ENCODE measurements at regions not wholly inside any gene's neighbourhood (a gene's known extent, or its start where the extent isn't known, plus 50 kb on each side); places are given as distances from the start of the nearest gene placed in this dataset.
"Not testable (repeated sequence)": the region's sequence is repeated elsewhere in the genome, so short reads cannot be mapped to it uniquely, and the experiment has no call there.

DNA sequence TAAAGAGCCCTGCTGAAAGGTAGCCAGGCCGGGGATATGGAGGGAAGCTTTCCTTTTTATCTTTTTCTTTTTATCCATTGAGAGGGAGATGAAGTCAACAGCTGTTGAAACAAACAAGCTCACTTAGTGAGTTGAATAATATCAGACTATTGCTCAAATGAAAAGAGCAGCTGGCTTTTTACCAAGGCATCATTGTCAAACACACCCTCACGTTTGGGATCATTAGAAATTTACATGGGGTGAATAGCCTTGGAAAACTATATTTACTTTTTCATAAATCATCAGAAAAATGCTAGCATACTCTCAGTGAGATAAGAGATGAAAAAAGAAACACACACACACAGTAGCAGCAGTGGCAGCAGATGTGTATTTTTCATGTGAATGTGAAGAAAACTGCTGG lies 71.5 kb upstream of the HNMT start:
- no peak for DNase-seq

DNA sequence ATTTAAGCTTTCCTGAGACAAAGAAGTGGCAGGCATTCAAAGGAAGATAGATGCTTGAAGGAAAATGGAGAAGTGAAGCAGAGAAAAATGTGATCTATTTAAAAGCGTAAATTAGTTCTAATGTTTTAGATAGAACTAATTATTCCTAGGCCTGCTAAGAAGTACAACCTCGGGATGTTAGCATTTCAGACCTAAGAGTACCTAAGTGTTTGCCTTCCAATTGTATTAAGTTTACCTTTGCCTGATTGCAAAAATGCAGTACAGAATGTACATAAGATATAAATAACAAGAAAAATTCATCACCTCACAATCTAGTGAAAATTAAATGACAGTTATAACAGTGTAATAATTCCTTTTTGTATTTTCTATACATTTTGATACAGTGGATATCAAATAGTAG lies 71.1 kb upstream of the HNMT start:
- no peak for DNase-seq

DNA sequence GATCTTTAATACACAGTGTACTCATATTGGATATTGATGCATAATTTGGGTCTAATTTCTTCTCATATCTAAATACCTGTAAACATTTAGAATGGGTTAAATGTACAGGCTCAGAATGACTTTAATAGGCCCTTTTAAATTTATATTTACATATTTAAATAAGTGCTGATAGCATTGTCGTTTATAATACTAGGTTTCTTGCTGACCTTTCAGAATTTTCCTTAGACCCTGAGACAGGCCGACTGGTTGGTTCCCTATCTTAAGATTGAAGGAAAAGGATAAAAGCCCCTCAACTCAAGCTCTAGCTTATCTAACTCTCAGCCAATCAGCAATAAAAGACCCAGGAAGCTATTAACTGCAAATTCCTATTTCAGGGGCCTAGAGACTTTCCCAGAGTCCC lies 67.8 kb upstream of the HNMT start:
- no peak for DNase-seq

DNA sequence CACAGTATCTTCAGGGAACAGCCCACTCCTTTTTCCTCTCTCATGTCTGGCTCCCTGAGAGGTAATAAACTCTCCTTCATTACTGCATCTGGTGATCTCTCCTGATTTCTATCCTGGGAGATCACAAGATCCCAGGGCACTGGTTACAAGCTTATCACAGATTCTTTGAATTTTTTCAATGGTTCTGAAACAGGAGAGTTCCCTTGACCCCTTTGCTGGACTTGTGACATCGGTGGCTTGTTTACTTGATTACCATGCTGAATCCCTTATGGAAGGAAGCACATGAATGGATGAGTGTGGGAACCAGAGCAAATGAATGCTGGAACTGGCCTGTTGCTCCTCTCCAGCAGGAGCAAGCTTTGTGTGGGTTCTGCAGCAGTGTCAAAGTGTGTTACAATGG lies 67.2 kb upstream of the HNMT start:
- no peak for DNase-seq

DNA sequence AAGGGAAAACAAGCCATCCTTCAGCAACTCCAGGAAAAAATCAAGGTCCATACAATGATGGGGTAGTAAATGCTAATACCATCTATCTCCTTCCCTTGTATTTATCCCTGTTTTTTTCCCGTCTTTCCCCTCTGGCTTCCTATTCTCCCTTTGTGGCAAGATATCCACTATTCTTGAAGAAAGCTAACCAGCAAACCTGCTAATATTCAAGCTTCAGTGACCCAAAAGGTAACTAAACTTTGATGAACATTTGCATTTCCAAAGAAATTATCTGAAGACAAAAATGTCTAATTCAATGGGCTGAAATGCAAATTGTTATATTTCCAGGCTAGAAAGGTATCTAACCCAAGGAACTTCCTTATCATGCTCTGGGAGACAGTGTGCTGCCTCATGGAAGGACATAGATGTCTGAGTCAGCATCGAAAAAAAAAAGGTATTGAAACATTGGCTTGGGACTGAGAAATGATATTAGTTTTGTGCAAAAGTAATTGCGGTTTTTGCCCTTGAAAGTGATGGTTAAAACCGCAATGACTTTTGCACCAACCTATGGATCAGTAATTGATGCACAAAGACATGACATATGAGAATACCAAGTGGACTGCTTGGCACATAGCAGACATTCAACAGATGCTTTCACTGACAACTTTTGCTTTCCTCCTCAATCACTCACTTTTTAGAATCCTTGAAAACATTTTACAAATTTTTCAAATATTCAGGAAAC lies 63.7 kb upstream of the HNMT start:
- no peak for DNase-seq

DNA sequence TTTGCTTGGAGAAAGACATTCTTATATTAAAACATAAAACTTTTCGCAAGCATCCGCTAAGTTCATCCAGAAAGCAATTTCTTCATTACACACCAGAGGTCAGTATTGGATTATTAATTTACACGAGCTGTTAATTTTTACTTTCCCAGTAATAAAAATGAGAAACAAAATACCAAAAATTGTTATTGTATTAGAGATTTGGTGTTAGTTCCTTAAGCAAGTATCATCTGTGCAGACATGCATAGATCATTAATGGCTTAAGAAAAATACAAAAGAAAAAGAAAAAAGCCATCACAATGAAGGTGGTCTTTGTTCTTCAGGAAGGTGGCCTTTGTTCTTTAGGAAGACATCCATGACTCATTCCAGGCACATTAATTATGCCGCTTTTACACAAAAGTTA lies 53.6 kb upstream of the HNMT start:
- no peak for DNase-seq

DNA sequence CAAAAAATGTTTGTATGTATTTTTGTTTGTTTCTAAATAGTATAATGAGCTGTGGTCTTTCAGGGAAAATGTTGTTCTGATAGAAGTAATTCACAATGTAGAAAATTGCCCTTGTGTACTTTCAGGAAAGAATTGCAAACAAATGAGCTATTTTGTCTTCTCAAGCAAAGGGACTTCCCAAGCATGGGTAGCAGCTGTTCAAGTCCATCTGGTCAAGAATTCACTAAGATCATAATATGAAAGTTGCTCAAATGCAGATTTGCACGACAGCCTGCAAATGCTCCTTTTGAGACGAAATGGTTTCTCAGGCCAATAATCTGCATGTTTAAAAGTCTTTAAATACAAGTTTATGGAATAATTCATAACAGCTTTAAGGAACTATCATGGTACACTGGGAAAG lies 51.9 kb upstream of the HNMT start:
- no peak for DNase-seq

DNA sequence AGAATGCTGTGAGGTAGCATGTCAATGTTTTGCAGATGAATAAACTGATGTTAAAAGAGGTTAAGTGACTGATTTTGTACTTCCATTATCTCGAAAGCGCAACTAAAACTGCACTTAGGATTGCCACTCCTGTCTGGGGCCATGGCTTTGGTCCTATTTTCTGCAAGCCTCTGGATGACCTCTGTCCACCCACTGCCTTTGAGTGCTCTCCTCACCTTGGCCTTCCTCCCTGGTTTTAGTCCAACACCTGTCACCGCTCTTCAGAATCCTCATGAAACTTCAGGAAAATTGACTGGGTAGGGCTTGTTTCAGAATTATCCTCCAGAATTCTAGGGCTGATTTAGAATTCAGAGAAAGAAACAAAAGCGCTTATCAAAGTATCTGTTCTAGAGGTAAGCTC lies 51.1 kb upstream of the HNMT start:
- DNase-seq = no peak

DNA sequence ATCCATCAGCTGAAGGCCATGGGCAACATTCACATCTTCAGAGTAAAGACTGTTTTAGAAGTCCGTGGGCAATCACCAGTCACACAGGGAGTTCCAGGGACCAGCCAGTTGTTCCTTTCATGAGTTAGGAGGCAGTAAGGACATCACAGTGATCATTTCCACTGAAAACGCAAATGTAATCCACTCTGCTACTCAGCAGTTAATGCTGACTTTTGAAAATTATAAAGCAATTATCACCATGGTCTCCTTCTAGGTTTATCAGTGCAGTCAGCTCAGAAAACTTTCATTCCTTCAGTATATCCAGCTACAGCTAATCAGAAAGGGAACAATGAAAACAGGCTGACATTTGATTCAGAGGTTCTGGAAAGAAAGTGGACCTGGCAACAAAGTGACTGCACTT lies 50.6 kb upstream of the HNMT start:
- not testable (repeated sequence) for DNase-seq
